B cell (primary cell): ENCODE measurements at regions not wholly inside any gene's neighbourhood (a gene's known extent, or its start where the extent isn't known, plus 50 kb on each side); places are given as distances from the start of the nearest gene placed in this dataset.

ENCODE experiments used
- CTCF ChIP-seq: fragments of 200-600 bp; IDR thresholded peaks from one replicate; pipeline ENCODE4 v1.8.0; 2022; ENCODE audit warnings: antibody characterized with exemption, mild to moderate bottlenecking
- EZH2 ChIP-seq: IDR thresholded peaks from 2 replicates; pipeline ENCODE4 v1.6.1; 2012; ENCODE audit warnings: borderline replicate concordance, low read depth, mild to moderate bottlenecking, moderate library complexity, low read length; ENCODE audit not compliant: insufficient read depth, poor library complexity, severe bottlenecking

DNA sequence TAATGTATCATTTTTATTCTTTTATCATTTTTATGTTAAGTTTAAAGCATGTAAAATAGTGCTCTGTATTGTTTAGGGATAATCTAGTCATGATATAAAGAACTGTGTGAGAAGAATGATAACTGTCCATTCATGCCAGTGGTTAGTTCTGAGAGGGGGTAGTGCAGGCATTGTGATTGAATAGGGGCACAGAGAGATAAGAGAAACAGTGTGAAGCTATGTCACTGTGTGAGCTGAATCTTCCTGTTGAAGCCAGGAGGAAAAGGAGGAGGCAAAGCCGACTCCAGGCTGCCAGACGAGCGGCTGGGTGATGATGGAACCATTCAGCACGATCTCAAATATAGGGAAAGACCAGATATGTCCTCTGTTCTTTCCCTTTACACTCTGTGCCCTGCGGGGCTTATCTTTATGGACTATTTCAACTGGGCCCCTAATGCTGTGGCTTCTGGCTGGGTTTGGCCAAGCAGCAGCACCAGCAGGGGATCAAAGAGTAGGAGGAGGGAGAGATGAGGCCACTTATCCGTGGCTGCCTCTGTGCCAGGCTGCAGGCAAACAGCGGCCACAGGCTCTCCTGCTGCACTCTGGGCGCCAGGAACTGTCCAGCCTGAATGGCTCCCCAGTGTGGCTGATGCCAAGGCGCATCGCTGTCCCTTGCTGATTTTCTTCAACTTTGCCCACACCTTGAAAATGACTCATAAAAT, 128.0 kb downstream of the SPP2 start:
- no peak for TF ChIP-seq EZH2
- no peak for TF ChIP-seq CTCF
